Uterus (tissue), 2 donors: ENCODE measurements at regions not wholly inside any gene's neighbourhood (a gene's known extent, or its start where the extent isn't known, plus 50 kb on each side); places are given as distances from the start of the nearest gene placed in this dataset.

ENCODE experiments used
- POLR2A ChIP-seq, 2 donors: fragments of 450-650 bp; IDR thresholded peaks; one replicate each; pipeline ENCODE4 v1.6.1; 2016; ENCODE audit warnings: antibody characterized with exemption in 2 of 2, mild to moderate bottlenecking in 1 of 2, moderate library complexity in 1 of 2
- TF ChIP-seq, protein P1 (sequence below), 4 experiments: fragments of 200-600 bp in 2 of 4; fragments of 450-650 bp in 2 of 4; sonication (generic) in 2 of 4; IDR thresholded peaks; one replicate each; pipeline ENCODE4 v1.5.1; 2016 to 2019; ENCODE audit warnings: antibody characterized with exemption in 4 of 4, mild to moderate bottlenecking in 2 of 4, moderate library complexity in 1 of 4

DNA sequence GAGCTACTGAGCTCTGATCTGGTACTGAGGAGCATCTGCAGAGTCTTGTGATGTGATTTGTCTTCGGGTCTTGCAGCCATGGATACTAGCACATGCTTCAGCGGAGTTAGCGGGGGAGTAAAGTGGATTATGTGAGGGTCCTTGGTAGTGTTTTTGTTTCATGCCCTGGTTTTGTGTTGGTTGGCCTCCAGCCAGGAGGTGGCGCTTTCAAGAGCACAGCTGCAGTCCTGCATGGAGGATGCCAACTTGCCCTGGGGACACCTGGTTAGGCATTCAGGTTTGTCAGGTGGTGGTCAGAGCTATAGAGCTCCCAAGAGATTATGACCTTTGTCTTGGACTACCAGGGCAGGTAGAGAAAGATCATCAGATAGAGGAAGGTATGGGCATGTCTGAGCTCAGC, 185.8 kb upstream of the CDH6 start:
- TF ChIP-seq, protein P1, sequence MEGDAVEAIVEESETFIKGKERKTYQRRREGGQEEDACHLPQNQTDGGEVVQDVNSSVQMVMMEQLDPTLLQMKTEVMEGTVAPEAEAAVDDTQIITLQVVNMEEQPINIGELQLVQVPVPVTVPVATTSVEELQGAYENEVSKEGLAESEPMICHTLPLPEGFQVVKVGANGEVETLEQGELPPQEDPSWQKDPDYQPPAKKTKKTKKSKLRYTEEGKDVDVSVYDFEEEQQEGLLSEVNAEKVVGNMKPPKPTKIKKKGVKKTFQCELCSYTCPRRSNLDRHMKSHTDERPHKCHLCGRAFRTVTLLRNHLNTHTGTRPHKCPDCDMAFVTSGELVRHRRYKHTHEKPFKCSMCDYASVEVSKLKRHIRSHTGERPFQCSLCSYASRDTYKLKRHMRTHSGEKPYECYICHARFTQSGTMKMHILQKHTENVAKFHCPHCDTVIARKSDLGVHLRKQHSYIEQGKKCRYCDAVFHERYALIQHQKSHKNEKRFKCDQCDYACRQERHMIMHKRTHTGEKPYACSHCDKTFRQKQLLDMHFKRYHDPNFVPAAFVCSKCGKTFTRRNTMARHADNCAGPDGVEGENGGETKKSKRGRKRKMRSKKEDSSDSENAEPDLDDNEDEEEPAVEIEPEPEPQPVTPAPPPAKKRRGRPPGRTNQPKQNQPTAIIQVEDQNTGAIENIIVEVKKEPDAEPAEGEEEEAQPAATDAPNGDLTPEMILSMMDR (IDR thresholded peaks at IDR 0.05) = no peak
- no peak for TF ChIP-seq POLR2A (IDR thresholded peaks at IDR 0.05)
